ENCODE measurements at regions not wholly inside any gene's neighbourhood (a gene's known extent, or its start where the extent isn't known, plus 50 kb on each side); places are given as distances from the start of the nearest gene placed in this dataset.
A peak's percentile ranks its signal among the peaks of the same experiment; 100 is the strongest.
"Not testable (repeated sequence)": the region's sequence is repeated elsewhere in the genome, so short reads cannot be mapped to it uniquely, and the experiment has no call there.

- not testable (repeated sequence) for H3K27ac Mint-ChIP-seq, H3K27me3 Mint-ChIP-seq, H3K4me3 Mint-ChIP-seq, H3K36me3 Mint-ChIP-seq, H3K4me1 Mint-ChIP-seq, H3K9me3 Mint-ChIP-seq
Observed at GRCh38 chr1:206256935-206257334, 53.6 kb downstream of the SRGAP2 start.

- not testable (repeated sequence) for H3K4me3 Mint-ChIP-seq, H3K36me3 Mint-ChIP-seq, H3K27me3 Mint-ChIP-seq, H3K27ac Mint-ChIP-seq, H3K9me3 Mint-ChIP-seq, H3K4me1 Mint-ChIP-seq
Observed at GRCh38 chr1:206261473-206261872, 58.1 kb downstream of the SRGAP2 start.

GRCh38 chr1:206262424-206262823 is 59.1 kb downstream of the SRGAP2 start:
- not testable (repeated sequence) for H3K27me3 Mint-ChIP-seq, H3K9me3 Mint-ChIP-seq, H3K4me1 Mint-ChIP-seq, H3K27ac Mint-ChIP-seq, H3K4me3 Mint-ChIP-seq, H3K36me3 Mint-ChIP-seq

- not testable (repeated sequence) for H3K9me3 Mint-ChIP-seq, H3K36me3 Mint-ChIP-seq, H3K27ac Mint-ChIP-seq, H3K4me3 Mint-ChIP-seq, H3K27me3 Mint-ChIP-seq, H3K4me1 Mint-ChIP-seq
Observed at GRCh38 chr1:206264916-206265315, 61.6 kb downstream of the SRGAP2 start.

- H3K27me3 Mint-ChIP-seq, H3K4me3 Mint-ChIP-seq, H3K9me3 Mint-ChIP-seq, H3K27ac Mint-ChIP-seq, H3K4me1 Mint-ChIP-seq, H3K36me3 Mint-ChIP-seq: not testable (repeated sequence)
Observed at GRCh38 chr1:206271153-206271552, 67.8 kb downstream of the SRGAP2 start.

GRCh38 chr1:206273104-206273503 is 69.8 kb downstream of the SRGAP2 start:
- not testable (repeated sequence) for H3K4me1 Mint-ChIP-seq, H3K9me3 Mint-ChIP-seq, H3K27ac Mint-ChIP-seq, H3K4me3 Mint-ChIP-seq, H3K36me3 Mint-ChIP-seq, H3K27me3 Mint-ChIP-seq

- not testable (repeated sequence) for H3K36me3 Mint-ChIP-seq, H3K4me1 Mint-ChIP-seq, H3K27ac Mint-ChIP-seq, H3K4me3 Mint-ChIP-seq, H3K9me3 Mint-ChIP-seq, H3K27me3 Mint-ChIP-seq
Observed at GRCh38 chr1:206276143-206276542, 72.8 kb downstream of the SRGAP2 start.

GRCh38 chr1:206278683-206279082 is 75.3 kb downstream of the SRGAP2 start:
- H3K36me3 Mint-ChIP-seq, H3K9me3 Mint-ChIP-seq, H3K4me1 Mint-ChIP-seq, H3K27me3 Mint-ChIP-seq, H3K4me3 Mint-ChIP-seq, H3K27ac Mint-ChIP-seq: not testable (repeated sequence)

- not testable (repeated sequence) for H3K9me3 Mint-ChIP-seq, H3K4me3 Mint-ChIP-seq, H3K4me1 Mint-ChIP-seq, H3K36me3 Mint-ChIP-seq, H3K27ac Mint-ChIP-seq, H3K27me3 Mint-ChIP-seq
Observed at GRCh38 chr1:206280683-206281082, 77.3 kb downstream of the SRGAP2 start.

GRCh38 chr1:206281912-206282654 is 78.7 kb downstream of the SRGAP2 start:
- not testable (repeated sequence) for H3K9me3 Mint-ChIP-seq, H3K36me3 Mint-ChIP-seq, H3K4me3 Mint-ChIP-seq, H3K27me3 Mint-ChIP-seq, H3K4me1 Mint-ChIP-seq, H3K27ac Mint-ChIP-seq

GRCh38 chr1:206285024-206285960 is 82.0 kb downstream of the SRGAP2 start:
- H3K4me3 Mint-ChIP-seq, H3K36me3 Mint-ChIP-seq, H3K27ac Mint-ChIP-seq, H3K4me1 Mint-ChIP-seq, H3K9me3 Mint-ChIP-seq, H3K27me3 Mint-ChIP-seq: not testable (repeated sequence)

- H3K4me3 Mint-ChIP-seq: peak overlapping the region; percentile 58
- peak overlapping the region; percentile 31 for H3K27ac Mint-ChIP-seq
- H3K9me3 Mint-ChIP-seq, H3K27me3 Mint-ChIP-seq, H3K36me3 Mint-ChIP-seq, H3K4me1 Mint-ChIP-seq: not testable (repeated sequence)
Observed at GRCh38 chr1:206287759-206288158, 84.4 kb downstream of the SRGAP2 start.

GRCh38 chr1:206288453-206288852 is 85.1 kb downstream of the SRGAP2 start:
- H3K9me3 Mint-ChIP-seq, H3K36me3 Mint-ChIP-seq, H3K27ac Mint-ChIP-seq, H3K4me1 Mint-ChIP-seq, H3K27me3 Mint-ChIP-seq, H3K4me3 Mint-ChIP-seq: not testable (repeated sequence)

- H3K27ac Mint-ChIP-seq, H3K4me3 Mint-ChIP-seq, H3K36me3 Mint-ChIP-seq, H3K27me3 Mint-ChIP-seq, H3K9me3 Mint-ChIP-seq, H3K4me1 Mint-ChIP-seq: not testable (repeated sequence)
Observed at GRCh38 chr1:206297145-206298031, 94.0 kb downstream of the SRGAP2 start.

- not testable (repeated sequence) for H3K36me3 Mint-ChIP-seq, H3K27ac Mint-ChIP-seq, H3K4me1 Mint-ChIP-seq, H3K27me3 Mint-ChIP-seq, H3K9me3 Mint-ChIP-seq, H3K4me3 Mint-ChIP-seq
Observed at GRCh38 chr1:206298032-206298392, 94.7 kb downstream of the SRGAP2 start.

GRCh38 chr1:206299181-206299791 is 95.9 kb downstream of the SRGAP2 start:
- H3K9me3 Mint-ChIP-seq, H3K4me1 Mint-ChIP-seq, H3K27ac Mint-ChIP-seq, H3K4me3 Mint-ChIP-seq, H3K27me3 Mint-ChIP-seq, H3K36me3 Mint-ChIP-seq: not testable (repeated sequence)

Measured in activated naive CD4-positive, alpha-beta T cell treated with anti-CD3 and anti-CD28 coated beads, Interleukin-2, amount 50 U/mL, for 24 hours (primary cell).